NOMO-1 (cell line): ENCODE measurements at regions not wholly inside any gene's neighbourhood (a gene's known extent, or its start where the extent isn't known, plus 50 kb on each side); places are given as distances from the start of the nearest gene placed in this dataset.

ENCODE experiments used
- DNase-seq, 2 experiments: peaks; one replicate each; lab custom pipeline; 2025; ENCODE audit not compliant: unreplicated experiment in 2 of 2; lab: John Stamatoyannopoulos, UW

DNA sequence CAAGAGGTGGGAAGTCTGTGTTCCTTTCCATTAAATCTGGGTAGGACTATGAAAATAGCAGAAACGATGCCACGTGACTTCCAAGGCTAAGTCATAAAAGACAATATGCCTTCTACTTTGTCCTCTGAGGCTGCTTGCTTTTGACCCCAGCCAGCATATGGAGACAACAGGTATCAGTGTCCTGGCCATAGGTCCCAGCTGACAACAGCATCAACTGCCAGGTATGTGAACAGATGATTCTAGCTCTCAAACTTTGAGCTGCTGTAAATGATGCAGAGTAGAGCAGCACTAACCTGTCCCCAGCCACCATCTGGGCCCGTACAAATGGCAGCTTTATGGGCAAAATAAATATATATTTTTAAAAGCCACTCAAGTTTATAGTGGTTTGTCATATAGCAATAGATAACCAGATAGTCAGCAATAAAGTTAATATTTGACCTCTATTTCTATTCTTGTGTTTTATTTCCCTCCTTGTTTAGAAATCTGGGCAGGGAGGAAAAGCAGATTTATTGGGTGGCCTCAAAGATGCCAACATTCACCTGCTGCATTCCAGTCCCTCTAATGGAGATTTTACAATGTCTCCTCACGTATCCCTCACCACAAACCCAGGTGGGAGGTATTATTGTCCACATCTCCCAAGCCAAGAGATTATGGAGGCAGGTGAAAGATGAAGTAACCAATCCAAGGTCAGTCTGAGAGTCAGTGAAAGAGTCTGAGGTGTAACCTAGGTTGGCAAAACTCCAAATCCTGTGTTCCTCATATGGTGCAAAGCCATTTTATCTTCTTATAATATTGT, 209.6 kb upstream of the LARGE1 start:
- DNase-seq, result no peak

GRCh38 chr22:34135749-34136148, 215.5 kb upstream of the LARGE1 start:
- no peak for DNase-seq

- no peak for DNase-seq
These were observed 229.7 kb upstream of the LARGE1 start for GRCh38 chr22:34150023-34150422.

DNA sequence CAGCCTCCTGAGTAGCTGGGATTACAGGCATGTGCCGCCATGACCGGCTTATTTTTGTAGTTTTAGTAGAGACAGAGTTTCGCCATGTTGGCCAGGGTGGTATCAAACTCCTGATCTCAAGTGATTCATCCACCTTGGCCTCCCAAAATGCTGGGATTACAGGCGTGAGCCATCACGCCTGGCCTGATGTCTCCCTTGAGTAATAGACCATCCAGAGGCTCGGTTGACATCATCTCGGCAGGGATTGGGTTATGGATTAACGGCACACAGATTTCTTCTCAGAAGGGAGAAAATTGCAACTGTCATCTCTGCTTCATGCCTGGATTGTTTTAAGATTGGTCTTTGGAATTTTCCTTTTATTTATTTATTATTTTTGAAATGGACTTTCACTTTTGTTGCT, 239.2 kb upstream of the LARGE1 start:
- no peak for DNase-seq

GRCh38 chr22:34160141-34160783, 240.0 kb upstream of the LARGE1 start:
- DNase-seq, result no peak

DNA sequence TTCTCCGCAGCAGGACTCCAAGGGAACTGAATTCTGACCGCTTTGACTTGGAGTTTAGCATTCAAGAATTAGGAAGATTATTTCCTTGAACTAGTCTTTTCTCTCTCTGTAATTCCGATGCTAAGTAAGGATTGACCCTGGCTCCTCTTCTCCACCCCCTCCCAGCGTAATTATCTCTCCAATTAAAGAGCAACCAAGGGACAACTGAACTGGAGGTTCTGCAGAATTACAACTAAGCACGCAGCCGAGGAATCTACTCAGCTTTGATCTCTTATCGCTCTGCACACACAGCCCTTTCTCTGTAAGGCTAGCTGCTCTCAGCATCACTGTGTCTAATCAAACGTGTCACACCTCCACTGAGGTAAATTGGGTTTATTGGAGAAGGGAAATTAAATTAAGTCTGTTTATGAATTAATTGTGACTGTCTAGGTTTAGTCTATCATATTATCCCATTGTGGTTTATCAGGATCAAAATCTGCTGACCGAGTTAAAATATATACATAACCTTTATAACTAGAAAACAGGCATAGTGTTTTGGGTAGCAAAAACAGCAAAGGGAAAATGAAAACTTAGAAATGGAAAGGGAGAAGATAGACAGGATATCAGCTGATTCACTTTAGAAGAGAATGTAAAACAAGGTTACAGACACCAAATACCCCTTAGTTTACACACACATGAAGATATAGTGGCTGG, 241.3 kb upstream of the LARGE1 start:
- no peak for DNase-seq

DNA sequence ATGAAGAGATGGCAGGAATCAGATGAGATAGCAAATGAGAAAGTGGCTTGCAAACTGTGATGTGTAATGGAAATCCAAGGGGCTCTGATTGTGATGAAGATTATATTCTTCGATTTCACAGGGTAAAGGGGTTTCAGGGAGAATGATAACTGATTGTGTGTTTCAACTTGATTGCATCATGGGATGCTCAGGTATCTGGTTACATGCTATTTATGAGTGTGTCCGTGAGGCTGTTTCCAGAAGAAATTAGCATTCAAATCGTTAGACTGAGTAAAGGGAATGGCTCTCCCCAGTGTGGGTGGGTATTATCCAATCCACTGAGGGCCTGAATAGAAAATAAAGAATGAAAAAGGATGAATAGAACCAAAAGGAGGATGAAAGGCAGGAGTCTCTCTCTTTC, 278.7 kb upstream of the LARGE1 start:
- DNase-seq, result no peak

DNA sequence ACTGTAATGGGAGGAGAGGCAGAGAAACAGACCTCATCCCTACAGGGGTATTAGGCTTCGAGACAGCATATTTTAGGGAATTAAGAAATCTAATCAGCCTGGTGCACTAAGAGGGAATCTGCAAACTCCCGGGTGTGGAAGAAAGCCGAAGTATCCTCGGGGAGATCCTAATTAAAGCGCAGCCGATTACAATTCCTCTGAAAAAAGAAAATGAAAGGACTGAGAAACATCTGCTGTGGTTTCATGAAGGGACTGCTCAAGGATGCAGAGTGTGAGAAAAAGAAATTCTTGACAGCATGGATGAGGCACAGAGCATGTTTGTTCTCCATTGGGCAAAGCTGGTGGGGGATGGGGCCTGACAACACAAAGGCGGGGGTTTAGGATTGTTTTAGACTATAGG, 290.0 kb upstream of the LARGE1 start:
- no peak for DNase-seq

DNA sequence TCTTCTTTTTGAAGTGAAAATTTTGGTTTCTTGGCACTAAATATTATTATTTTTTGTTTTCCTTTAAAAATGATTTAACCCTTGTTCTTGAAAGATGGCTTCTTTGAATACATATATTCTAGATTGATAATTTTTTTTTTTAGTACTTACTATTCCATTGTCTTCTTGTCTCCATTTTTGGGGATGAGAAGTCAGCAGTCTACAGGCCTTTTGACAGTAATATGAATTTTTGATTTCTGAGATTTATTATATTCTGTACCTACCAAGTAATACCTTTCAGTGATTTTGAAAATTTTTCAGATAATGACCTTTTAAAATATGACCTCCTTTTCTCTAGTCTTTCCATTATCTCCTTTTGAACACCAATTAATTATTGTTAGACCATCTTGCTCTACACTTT, 294.1 kb upstream of the LARGE1 start:
- DNase-seq, result no peak

DNA sequence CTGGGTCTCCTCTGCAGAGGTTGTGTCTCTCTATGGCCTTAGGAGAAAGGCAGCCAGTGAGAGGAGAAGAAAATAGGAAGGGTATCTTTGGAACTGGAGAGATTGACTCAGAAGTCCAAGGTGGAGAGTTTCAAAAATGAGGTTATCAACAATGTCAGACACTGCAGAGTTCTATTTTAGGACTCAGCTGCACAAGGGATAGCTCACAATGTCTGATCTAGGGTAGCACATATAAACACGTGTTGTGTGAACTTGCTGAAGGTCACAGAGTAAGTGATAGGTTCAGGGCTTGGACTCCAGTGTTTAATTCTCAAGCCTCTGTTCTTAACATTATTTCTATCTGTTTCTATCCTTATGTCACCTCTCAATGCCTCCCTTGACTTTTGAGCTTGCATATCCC, 305.0 kb upstream of the LARGE1 start:
- no peak for DNase-seq

DNA sequence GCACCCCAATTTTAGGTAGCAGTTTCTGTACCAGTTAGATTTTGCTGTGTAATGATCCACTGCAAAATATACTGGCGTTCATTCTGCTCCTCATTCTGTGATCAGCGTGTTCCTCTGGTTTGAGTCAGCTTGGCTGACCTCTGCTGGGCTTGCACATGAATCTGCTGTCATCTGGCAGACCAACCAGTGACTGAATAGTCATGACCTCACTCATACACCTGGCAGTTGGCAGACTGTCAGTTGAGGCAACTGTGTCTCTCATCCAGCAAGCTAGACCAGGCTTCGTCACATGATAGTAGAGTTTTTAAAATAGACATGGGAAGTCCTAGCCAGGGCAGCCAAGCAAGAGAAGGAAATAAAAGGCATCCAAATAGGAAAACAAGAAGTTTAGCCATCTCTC, 316.3 kb upstream of the LARGE1 start:
- DNase-seq, result no peak

DNA sequence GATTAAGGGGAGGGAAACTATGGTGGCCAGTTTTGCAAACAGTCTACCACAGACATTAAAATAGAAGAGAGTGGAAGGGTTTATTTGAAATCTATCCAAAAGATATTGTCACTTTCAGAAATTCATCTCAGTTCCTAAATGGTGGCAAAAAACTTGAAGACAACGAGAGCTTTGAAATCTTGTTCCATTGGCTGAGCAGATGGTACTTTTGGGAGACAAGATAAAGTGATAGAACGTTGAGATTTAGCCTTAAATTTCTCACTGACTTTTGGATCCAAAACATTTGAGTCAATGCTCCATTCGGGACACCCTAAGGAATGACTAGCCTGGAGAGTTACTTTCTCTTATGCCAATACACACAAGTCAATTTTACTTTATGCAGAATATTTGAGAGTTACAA, 319.1 kb upstream of the LARGE1 start:
- no peak for DNase-seq

DNA sequence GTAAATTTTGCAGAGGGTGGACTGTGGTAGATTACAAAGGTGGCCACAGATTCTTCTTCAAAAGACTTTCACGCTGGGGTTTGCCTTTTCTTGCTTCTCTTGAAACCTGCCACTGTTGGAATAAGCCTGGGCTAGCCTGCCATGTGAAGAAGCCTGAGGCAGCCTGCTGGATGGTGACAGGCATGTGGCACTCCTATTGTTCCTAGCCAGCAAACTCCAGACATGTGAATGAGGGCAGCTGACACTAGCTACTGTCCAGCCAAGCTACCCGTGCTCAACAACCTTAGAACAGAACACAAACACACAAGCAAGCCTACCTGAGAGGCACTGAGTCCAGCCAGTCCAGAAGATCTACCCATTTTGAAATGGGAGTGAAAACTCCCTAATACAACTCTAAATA, 322.7 kb upstream of the LARGE1 start:
- DNase-seq, result no peak

DNA sequence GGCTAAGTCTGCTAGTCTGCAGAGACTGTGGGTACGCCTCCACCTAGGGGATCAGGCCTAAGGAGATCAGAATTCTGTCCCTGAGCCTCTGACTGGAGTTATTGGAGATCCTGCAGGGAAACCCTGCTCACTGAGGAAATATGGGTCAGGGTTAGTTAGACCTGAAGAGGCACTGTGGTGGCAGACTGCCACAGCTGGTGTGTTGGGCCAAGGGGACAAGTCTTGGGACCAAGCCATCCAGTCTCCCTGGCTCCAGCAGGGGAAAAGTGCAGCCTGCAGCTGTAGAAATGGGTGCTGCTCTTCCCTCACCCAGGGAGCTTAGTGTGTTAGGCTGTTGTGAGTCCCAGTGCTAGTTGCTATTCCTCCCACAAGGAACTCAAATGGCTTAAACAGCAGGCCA, 334.8 kb upstream of the LARGE1 start:
- DNase-seq, result no peak

GRCh38 chr22:34278121-34278520, 357.8 kb upstream of the LARGE1 start:
- no peak for DNase-seq

DNA sequence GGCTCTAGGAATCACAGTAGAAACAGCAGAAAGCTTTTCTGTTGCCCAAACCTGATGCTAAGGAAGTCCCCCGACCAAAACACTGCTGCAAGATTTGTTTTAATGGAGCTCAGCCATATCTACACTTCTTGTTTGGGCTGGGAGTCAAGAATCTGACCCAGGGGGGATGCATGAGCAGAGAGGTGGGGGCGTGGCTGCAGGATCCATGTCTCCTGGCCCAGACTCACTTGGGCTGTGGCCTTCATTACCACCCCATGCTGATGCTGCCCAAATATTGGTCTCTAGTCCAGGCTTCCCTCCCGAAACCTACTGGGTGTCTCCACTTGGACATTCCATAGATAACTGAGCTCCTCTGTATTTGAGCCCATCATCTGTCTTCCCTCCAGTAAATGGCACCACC, 361.5 kb upstream of the LARGE1 start:
- no peak for DNase-seq

DNA sequence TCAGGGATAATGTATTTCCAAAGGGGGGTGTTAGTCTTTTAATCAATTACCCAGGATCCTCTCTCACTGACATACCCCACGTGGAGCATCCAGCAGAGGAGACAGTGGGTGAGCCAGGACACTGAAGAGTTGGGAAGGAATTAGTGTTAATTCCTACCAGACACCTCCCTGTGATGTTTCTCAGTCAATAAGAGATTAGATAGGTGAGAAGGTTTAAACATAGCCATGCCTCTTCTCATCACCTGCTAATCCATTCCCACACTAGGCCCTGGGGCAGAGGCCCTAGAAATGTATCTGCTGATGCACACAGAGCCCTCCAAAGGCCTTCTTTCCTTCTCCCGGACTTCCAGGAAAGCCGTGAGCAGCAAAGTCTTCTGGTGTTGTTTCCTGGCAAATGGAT, 363.6 kb upstream of the LARGE1 start:
- no peak for DNase-seq

DNA sequence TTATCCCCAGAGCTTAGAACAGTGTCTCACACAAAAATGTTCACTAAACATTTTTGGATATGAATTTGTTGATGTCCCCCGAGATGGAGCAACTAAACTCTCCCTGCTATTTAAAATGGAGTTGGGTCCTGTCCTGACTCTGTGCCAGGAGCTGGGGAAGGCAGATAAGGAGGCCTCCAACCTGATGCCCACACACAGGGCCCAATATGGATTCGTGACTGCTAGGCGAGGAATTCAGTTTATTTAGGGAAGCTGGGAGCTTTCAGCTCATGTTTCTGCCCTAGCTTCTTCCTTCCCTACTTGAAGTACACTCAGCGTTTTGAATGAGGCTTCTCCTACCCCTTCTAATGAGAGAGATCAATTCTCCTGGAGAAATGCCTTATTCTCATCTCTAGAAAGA, 373.0 kb upstream of the LARGE1 start:
- no peak for DNase-seq

- DNase-seq, result no peak
These were observed 374.2 kb upstream of the LARGE1 start for GRCh38 chr22:34294476-34294875.

DNA sequence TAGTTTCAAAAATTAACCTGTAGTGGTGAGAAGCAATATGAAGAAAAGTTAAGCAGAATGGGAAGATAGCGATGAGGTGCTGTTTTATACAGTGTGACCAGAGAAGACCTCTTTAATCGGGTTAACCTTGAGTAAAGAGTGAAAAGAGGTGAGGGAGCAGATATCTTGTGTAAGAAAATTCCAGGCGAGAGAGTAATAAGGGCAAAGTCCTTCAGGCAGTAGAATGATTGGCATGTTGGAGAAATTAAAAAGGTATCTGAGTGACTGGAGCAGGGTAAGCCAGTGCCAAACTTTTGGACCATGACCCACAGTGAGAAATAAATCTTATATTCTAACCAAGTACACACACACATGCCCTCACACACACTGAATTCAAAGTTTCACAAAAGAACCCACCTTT, 374.7 kb upstream of the LARGE1 start:
- no peak for DNase-seq

DNA sequence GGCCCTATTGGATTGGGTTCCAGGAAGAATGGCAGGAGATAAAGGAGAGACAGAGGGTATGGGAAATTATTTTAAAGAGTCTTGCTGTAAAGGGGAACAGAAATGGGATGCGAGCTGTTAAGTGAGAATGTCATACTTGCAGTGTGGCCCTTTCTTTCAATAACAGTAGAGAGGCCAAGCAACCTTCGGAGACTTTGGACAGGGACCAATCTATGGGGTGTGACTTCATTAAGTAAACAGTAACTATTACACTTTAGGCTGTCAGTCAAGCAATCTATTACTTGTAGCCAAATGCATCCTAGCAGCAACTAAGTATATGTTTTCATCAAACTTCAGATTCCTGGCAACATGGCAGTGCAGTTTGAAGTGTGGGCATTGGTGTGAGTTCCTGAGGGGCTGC, 376.2 kb upstream of the LARGE1 start:
- DNase-seq, result no peak

- DNase-seq, result no peak
These were observed 377.4 kb upstream of the LARGE1 start for GRCh38 chr22:34297536-34298120.
